ENCODE measurements at regions not wholly inside any gene's neighbourhood (a gene's known extent, or its start where the extent isn't known, plus 50 kb on each side); places are given as distances from the start of the nearest gene placed in this dataset.
"Not testable (repeated sequence)": the region's sequence is repeated elsewhere in the genome, so short reads cannot be mapped to it uniquely, and the experiment has no call there.

- Histone ChIP-seq H3K9me3 (no peaks in the 10 kb centered on the region), H3K36me3 (replicated peaks in 1 of 2; ENCODE audit: insufficient read depth in 1 of 2, low read depth in 2 of 2) (no peaks in the 10 kb centered on the region), H3K27me3 (no peaks in the 10 kb centered on the region), H3K4me3 (no peak overlapping the region), H3K4me1 (peaks cover 8% of the 10 kb centered on the region), H3K27ac (no peak overlapping the region)
- 19 to 25% methylated on average over 1 of the region's 1 CpG for WGBS, 2 donors
- TF ChIP-seq, protein P1, sequence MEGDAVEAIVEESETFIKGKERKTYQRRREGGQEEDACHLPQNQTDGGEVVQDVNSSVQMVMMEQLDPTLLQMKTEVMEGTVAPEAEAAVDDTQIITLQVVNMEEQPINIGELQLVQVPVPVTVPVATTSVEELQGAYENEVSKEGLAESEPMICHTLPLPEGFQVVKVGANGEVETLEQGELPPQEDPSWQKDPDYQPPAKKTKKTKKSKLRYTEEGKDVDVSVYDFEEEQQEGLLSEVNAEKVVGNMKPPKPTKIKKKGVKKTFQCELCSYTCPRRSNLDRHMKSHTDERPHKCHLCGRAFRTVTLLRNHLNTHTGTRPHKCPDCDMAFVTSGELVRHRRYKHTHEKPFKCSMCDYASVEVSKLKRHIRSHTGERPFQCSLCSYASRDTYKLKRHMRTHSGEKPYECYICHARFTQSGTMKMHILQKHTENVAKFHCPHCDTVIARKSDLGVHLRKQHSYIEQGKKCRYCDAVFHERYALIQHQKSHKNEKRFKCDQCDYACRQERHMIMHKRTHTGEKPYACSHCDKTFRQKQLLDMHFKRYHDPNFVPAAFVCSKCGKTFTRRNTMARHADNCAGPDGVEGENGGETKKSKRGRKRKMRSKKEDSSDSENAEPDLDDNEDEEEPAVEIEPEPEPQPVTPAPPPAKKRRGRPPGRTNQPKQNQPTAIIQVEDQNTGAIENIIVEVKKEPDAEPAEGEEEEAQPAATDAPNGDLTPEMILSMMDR (IDR thresholded peaks at IDR 0.05), result no peak
- no peak for TF ChIP-seq POLR2A (IDR thresholded peaks at IDR 0.05)
- intact Hi-C loops (cut with DNase I), result no loop called here
- no peak for ATAC-seq
- DNase-seq, result no peak
These were observed 184.3 kb upstream of the HMCN1 start for GRCh38 chr1:185549906-185550305.

GRCh38 chr1:185546029-185546428, 188.2 kb upstream of the HMCN1 start:
- DNase-seq (no peak), ATAC-seq (no peak)
- H3K27me3 ChIP-seq, result no peaks in the 10 kb centered on the region
- H3K9me3 ChIP-seq, result no peaks in the 10 kb centered on the region
- TF ChIP-seq, protein P1 (IDR thresholded peaks at IDR 0.05), result no peak
- no peak for TF ChIP-seq POLR2A (IDR thresholded peaks at IDR 0.05)
- 90 to 91% methylated on average over 4 of the region's 4 CpGs for WGBS, 2 donors
- H3K27ac ChIP-seq, result no peak overlapping the region
- H3K4me3 ChIP-seq, result no peak overlapping the region
- intact Hi-C loops (cut with DNase I), result no loop called here
- H3K4me1 ChIP-seq, result peaks cover 6% of the 10 kb centered on the region
- no peaks in the 10 kb centered on the region for H3K36me3 ChIP-seq (replicated peaks in 1 of 2; ENCODE audit: insufficient read depth in 1 of 2, low read depth in 2 of 2)

- Histone ChIP-seq H3K27me3 (no peaks in the 10 kb centered on the region), H3K36me3 (replicated peaks in 1 of 2; ENCODE audit: insufficient read depth in 1 of 2, low read depth in 2 of 2) (no peaks in the 10 kb centered on the region), H3K4me3 (no peak overlapping the region), H3K4me1 (no peaks in the 10 kb centered on the region), H3K9me3 (no peaks in the 10 kb centered on the region), H3K27ac (no peak overlapping the region)
- ATAC-seq (no peak), DNase-seq (no peak)
- WGBS, 2 donors, result 63 to 64% methylated on average over 1 of the region's 1 CpG
- intact Hi-C loops (cut with DNase I), result no loop called here
- TF ChIP-seq, protein P1 (IDR thresholded peaks at IDR 0.05), result no peak
- no peak for TF ChIP-seq POLR2A (IDR thresholded peaks at IDR 0.05)
These were observed 192.3 kb upstream of the HMCN1 start for GRCh38 chr1:185541871-185542301.

DNA sequence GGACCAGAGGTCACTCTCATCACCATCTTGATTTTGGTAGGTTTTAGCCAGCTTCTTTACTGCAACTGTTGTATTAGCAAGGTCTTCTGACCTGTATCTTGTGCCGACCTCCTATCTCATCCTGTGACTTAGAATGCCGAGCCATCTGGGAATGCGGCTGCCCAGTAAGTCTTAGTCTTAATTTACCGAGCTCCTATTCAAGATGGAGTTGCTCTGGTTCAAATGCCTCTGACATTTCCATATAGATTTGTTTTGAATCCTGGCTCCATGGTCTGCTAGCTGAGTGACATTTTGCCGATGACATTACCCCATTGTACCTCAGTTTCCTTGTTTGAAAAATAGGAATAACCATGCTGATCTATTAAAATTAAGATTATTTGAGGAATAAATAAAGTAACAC, 193.9 kb upstream of the HMCN1 start:
- no peak for ATAC-seq
- 85 to 96% methylated on average over 5 of the region's 5 CpGs for WGBS, 2 donors
- TF ChIP-seq, protein P1 (IDR thresholded peaks at IDR 0.05), result no peak
- TF ChIP-seq POLR2A (IDR thresholded peaks at IDR 0.05), result no peak

DNA sequence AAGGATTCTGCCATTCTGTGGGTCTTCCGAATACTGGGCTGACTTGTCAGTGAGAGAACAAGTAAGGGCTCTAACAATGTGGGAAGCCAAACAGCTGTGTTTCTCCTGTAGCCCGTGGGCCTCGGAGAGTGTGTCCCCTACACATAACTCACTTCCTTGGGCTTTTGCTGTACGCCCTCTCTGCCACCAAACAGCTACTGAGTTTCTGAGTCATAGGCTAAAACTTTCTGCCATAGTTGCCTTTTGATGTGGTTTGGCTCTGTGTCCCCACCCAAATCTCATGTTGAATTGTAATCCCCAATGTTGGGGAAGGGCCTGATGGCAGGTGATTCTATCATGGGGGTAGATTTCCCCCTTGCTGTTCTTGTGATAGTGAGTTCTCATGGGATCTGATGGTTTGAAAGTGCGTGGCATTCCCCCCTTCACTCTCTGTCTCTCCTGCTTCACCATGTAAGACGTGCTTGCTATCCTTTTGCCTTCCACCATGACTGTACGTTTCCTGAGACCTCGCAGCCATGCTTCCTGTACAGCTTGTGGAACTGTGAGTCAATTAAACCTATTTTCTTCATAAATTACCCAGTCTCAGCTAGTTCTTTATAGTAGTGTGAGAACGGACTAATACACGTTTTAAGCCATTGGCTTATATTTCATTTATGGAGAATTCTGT, 194.8 kb upstream of the HMCN1 start:
- Histone ChIP-seq H3K36me3 (replicated peaks in 1 of 2; ENCODE audit: insufficient read depth in 1 of 2, low read depth in 2 of 2) (no peaks in the 10 kb centered on the region), H3K27ac (no peak overlapping the region), H3K4me1 (peaks cover 12% of the 10 kb centered on the region), H3K9me3 (no peaks in the 10 kb centered on the region), H3K27me3 (no peaks in the 10 kb centered on the region), H3K4me3 (no peak overlapping the region)
- DNase-seq (no peak), ATAC-seq (no peak)
- TF ChIP-seq, protein P1 (IDR thresholded peaks at IDR 0.05), result no peak
- no peak for TF ChIP-seq POLR2A (IDR thresholded peaks at IDR 0.05)
- intact Hi-C loops (cut with DNase I), result no loop called here
- WGBS, 2 donors, result 71 to 88% methylated on average over 10 of the region's 10 CpGs

More for the DNA sequence above, 193.9 kb upstream of the HMCN1 start:
- no peaks in the 10 kb centered on the region for H3K36me3 ChIP-seq (replicated peaks in 1 of 2; ENCODE audit: insufficient read depth in 1 of 2, low read depth in 2 of 2)
- H3K27ac ChIP-seq, result no peak overlapping the region
- no peak for DNase-seq
- intact Hi-C loops (cut with DNase I), result no loop called here
- peaks cover 3% of the 10 kb centered on the region for H3K4me1 ChIP-seq
- H3K9me3 ChIP-seq, result no peaks in the 10 kb centered on the region
- H3K27me3 ChIP-seq, result no peaks in the 10 kb centered on the region
- H3K4me3 ChIP-seq, result no peak overlapping the region

GRCh38 chr1:185538309-185538898, 195.8 kb upstream of the HMCN1 start:
- H3K27ac ChIP-seq; ATAC-seq; H3K4me3 ChIP-seq; H3K27me3 ChIP-seq; H3K36me3 ChIP-seq (replicated peaks in 1 of 2; ENCODE audit: insufficient read depth in 1 of 2, low read depth in 2 of 2); intact Hi-C loops (cut with DNase I); DNase-seq; H3K9me3 ChIP-seq: not testable (repeated sequence)
- WGBS, 2 donors, result 76 to 79% methylated on average over 15 to 16 of the region's 16 CpGs
- peaks cover 21% of the 10 kb centered on the region for H3K4me1 ChIP-seq
